ENCODE measurements at regions not wholly inside any gene's neighbourhood (a gene's known extent, or its start where the extent isn't known, plus 50 kb on each side); places are given as distances from the start of the nearest gene placed in this dataset.

DNA sequence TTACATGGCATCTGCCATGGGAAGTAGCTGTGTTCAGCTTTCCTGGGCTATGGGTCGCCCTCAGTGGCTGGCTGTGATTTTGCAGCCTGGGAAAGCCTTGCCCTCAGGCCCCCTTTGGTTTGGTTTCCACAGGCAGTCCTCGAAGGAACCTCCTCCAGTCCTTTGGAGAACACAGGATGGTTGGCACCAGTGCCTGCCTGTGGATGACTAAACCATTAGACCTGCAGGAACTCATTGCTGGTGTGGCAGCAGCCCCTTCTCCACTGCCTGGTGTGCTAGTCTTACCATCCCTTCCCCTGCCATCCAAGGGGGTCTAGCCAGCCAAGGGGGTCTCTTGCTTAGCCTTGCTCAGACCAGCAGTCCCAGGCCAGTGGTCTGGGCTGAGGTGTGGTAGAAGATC is 71.4 kb upstream of the PJA1 start:
- H3F3A ChIP-seq (ENCODE audit: insufficient read depth, low read length, poor library complexity, severe bottlenecking), result no peaks in the 10 kb centered on the region
- H3K9ac ChIP-seq (ENCODE audit: low read length), result no peak overlapping the region
- H3K36me3 ChIP-seq (ENCODE audit: insufficient read depth, low read length), result no peaks in the 10 kb centered on the region
- no peaks in the 10 kb centered on the region for H3K9me2 ChIP-seq (ENCODE audit: insufficient read depth, low read length)
- no peaks in the 10 kb centered on the region for H3K27me3 ChIP-seq (ENCODE audit: insufficient read depth, low read depth, low read length)
- H4K20me1 ChIP-seq (ENCODE audit: insufficient read depth), result no peaks in the 10 kb centered on the region
- H3K4me3 ChIP-seq (ENCODE audit: low read length), result no peak overlapping the region
- H3K9me3 ChIP-seq (ENCODE audit: low read length), result no peaks in the 10 kb centered on the region
- no peak overlapping the region for H2AFZ ChIP-seq (ENCODE audit: low read depth, low read length)
- no peak overlapping the region for H3K27ac ChIP-seq (ENCODE audit: low read length)
- no peak for TF ChIP-seq EZH2 (IDR thresholded peaks at IDR 0.05; ENCODE audit: borderline replicate concordance, insufficient read depth, low read length, poor library complexity, severe bottlenecking)
- TF ChIP-seq EP300 (conservative IDR thresholded peaks at IDR 0.05; ENCODE audit: poor library complexity, severe bottlenecking), result no peak
- TF ChIP-seq, protein P1, sequence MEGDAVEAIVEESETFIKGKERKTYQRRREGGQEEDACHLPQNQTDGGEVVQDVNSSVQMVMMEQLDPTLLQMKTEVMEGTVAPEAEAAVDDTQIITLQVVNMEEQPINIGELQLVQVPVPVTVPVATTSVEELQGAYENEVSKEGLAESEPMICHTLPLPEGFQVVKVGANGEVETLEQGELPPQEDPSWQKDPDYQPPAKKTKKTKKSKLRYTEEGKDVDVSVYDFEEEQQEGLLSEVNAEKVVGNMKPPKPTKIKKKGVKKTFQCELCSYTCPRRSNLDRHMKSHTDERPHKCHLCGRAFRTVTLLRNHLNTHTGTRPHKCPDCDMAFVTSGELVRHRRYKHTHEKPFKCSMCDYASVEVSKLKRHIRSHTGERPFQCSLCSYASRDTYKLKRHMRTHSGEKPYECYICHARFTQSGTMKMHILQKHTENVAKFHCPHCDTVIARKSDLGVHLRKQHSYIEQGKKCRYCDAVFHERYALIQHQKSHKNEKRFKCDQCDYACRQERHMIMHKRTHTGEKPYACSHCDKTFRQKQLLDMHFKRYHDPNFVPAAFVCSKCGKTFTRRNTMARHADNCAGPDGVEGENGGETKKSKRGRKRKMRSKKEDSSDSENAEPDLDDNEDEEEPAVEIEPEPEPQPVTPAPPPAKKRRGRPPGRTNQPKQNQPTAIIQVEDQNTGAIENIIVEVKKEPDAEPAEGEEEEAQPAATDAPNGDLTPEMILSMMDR (IDR thresholded peaks at IDR 0.05; ENCODE audit: poor library complexity, severe bottlenecking), result no peak
- no peak for TF ChIP-seq TAF1 (IDR thresholded peaks at IDR 0.05; ENCODE audit: low read depth)
- TF ChIP-seq MXI1 (conservative IDR thresholded peaks at IDR 0.05; ENCODE audit: poor library complexity, severe bottlenecking), result no peak
- TF ChIP-seq SMC3 (conservative IDR thresholded peaks at IDR 0.05; ENCODE audit: poor library complexity), result no peak
- TF ChIP-seq, protein P2, sequence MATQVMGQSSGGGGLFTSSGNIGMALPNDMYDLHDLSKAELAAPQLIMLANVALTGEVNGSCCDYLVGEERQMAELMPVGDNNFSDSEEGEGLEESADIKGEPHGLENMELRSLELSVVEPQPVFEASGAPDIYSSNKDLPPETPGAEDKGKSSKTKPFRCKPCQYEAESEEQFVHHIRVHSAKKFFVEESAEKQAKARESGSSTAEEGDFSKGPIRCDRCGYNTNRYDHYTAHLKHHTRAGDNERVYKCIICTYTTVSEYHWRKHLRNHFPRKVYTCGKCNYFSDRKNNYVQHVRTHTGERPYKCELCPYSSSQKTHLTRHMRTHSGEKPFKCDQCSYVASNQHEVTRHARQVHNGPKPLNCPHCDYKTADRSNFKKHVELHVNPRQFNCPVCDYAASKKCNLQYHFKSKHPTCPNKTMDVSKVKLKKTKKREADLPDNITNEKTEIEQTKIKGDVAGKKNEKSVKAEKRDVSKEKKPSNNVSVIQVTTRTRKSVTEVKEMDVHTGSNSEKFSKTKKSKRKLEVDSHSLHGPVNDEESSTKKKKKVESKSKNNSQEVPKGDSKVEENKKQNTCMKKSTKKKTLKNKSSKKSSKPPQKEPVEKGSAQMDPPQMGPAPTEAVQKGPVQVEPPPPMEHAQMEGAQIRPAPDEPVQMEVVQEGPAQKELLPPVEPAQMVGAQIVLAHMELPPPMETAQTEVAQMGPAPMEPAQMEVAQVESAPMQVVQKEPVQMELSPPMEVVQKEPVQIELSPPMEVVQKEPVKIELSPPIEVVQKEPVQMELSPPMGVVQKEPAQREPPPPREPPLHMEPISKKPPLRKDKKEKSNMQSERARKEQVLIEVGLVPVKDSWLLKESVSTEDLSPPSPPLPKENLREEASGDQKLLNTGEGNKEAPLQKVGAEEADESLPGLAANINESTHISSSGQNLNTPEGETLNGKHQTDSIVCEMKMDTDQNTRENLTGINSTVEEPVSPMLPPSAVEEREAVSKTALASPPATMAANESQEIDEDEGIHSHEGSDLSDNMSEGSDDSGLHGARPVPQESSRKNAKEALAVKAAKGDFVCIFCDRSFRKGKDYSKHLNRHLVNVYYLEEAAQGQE (IDR thresholded peaks at IDR 0.05; ENCODE audit: borderline replicate concordance), result no peak
- no peak for TF ChIP-seq RAD21 (conservative IDR thresholded peaks at IDR 0.05)
- no peak for TF ChIP-seq POLR2AphosphoS5 (IDR thresholded peaks at IDR 0.05)
- H3K4me2 ChIP-seq (ENCODE audit: low read length), result no peak overlapping the region
- no peaks in the 10 kb centered on the region for H3K79me2 ChIP-seq (replicated peaks; ENCODE audit: insufficient read depth, low read length)

DNA sequence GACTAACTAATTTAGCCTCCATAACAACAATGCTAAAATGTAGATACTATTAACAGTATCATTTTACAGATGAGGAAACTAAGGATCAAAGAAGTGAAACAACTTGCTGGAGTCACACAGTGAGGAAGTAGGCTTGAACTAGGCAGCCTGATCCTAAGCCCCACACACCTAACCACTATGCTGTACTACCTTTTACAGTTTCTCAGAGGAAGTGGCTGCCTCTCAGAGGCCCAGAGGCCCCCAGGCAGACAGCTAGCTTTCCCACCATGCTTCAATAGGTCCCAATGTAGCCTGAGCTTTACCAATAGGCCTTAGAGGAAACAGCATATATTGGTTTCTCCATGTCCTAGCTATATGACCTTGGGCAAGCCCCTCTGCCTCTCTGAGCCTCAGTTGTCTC is 69.4 kb upstream of the PJA1 start:
- no peaks in the 10 kb centered on the region for H4K20me1 ChIP-seq (ENCODE audit: insufficient read depth)
- no peak overlapping the region for H3K27ac ChIP-seq (ENCODE audit: low read length)
- no peak overlapping the region for H2AFZ ChIP-seq (ENCODE audit: low read depth, low read length)
- no peaks in the 10 kb centered on the region for H3F3A ChIP-seq (ENCODE audit: insufficient read depth, low read length, poor library complexity, severe bottlenecking)
- H3K9me3 ChIP-seq (ENCODE audit: low read length), result no peaks in the 10 kb centered on the region
- H3K4me3 ChIP-seq (ENCODE audit: low read length), result no peak overlapping the region
- no peaks in the 10 kb centered on the region for H3K36me3 ChIP-seq (ENCODE audit: insufficient read depth, low read length)
- H3K9me2 ChIP-seq (ENCODE audit: insufficient read depth, low read length), result no peaks in the 10 kb centered on the region
- no peak overlapping the region for H3K9ac ChIP-seq (ENCODE audit: low read length)
- TF ChIP-seq SMC3 (conservative IDR thresholded peaks at IDR 0.05; ENCODE audit: poor library complexity) (no peak), TAF1 (IDR thresholded peaks at IDR 0.05; ENCODE audit: low read depth) (no peak), EP300 (conservative IDR thresholded peaks at IDR 0.05; ENCODE audit: poor library complexity, severe bottlenecking) (no peak), RAD21 (conservative IDR thresholded peaks at IDR 0.05) (no peak), MXI1 (conservative IDR thresholded peaks at IDR 0.05; ENCODE audit: poor library complexity, severe bottlenecking) (no peak), POLR2AphosphoS5 (IDR thresholded peaks at IDR 0.05) (no peak), EZH2 (IDR thresholded peaks at IDR 0.05; ENCODE audit: borderline replicate concordance, insufficient read depth, low read length, poor library complexity, severe bottlenecking) (no peak)
- TF ChIP-seq, protein P2 (IDR thresholded peaks at IDR 0.05; ENCODE audit: borderline replicate concordance), result no peak
- TF ChIP-seq, protein P1 (IDR thresholded peaks at IDR 0.05; ENCODE audit: poor library complexity, severe bottlenecking), result no peak
- no peaks in the 10 kb centered on the region for H3K79me2 ChIP-seq (replicated peaks; ENCODE audit: insufficient read depth, low read length)
- no peak overlapping the region for H3K4me2 ChIP-seq (ENCODE audit: low read length)
- no peaks in the 10 kb centered on the region for H3K27me3 ChIP-seq (ENCODE audit: insufficient read depth, low read depth, low read length)
